ENCODE measurements at regions not wholly inside any gene's neighbourhood (a gene's known extent, or its start where the extent isn't known, plus 50 kb on each side); places are given as distances from the start of the nearest gene placed in this dataset.

GRCh38 chr13:73794755-73795154, 339.4 kb downstream of the KLF12 start:
- DNase-seq (ENCODE audit: low read depth): no peak

GRCh38 chr13:73793361-73793760, 340.8 kb downstream of the KLF12 start:
- DNase-seq (ENCODE audit: low read depth): no peak

GRCh38 chr13:73792796-73793195, 341.4 kb downstream of the KLF12 start:
- no peak for DNase-seq (ENCODE audit: low read depth)

GRCh38 chr13:73782450-73783449, 351.5 kb downstream of the KLF12 start:
- DNase-seq (ENCODE audit: low read depth): no peak

- DNase-seq (ENCODE audit: low read depth): no peak
These were observed 352.8 kb downstream of the KLF12 start for GRCh38 chr13:73781384-73781783.

GRCh38 chr13:73779881-73780280, 354.3 kb downstream of the KLF12 start:
- DNase-seq (ENCODE audit: low read depth): no peak

- DNase-seq (ENCODE audit: low read depth): no peak
These were observed 355.9 kb downstream of the KLF12 start for GRCh38 chr13:73778242-73778864.

- DNase-seq (ENCODE audit: low read depth): no peak
These were observed 357.1 kb downstream of the KLF12 start for GRCh38 chr13:73777134-73777533.

GRCh38 chr13:73776151-73776785, 357.9 kb downstream of the KLF12 start:
- DNase-seq (ENCODE audit: low read depth): no peak

GRCh38 chr13:73773168-73773549, 361.0 kb downstream of the KLF12 start:
- DNase-seq (ENCODE audit: low read depth): no peak

- no peak for DNase-seq (ENCODE audit: low read depth)
These were observed 361.6 kb downstream of the KLF12 start for GRCh38 chr13:73772449-73773167.

GRCh38 chr13:73767747-73768315, 366.4 kb downstream of the KLF12 start:
- no peak for DNase-seq (ENCODE audit: low read depth)

- no peak for DNase-seq (ENCODE audit: low read depth)
These were observed 366.9 kb downstream of the KLF12 start for GRCh38 chr13:73767191-73767741.

GRCh38 chr13:73765651-73766384, 368.4 kb downstream of the KLF12 start:
- DNase-seq (ENCODE audit: low read depth): peak; percentile 61

- no peak for DNase-seq (ENCODE audit: low read depth)
These were observed 374.8 kb downstream of the KLF12 start for GRCh38 chr13:73759434-73759833.

GRCh38 chr13:73757481-73758233, 376.5 kb downstream of the KLF12 start:
- DNase-seq (ENCODE audit: low read depth): no peak

- no peak for DNase-seq (ENCODE audit: low read depth)
These were observed 379.4 kb downstream of the KLF12 start for GRCh38 chr13:73754727-73755292.

- DNase-seq (ENCODE audit: low read depth): no peak
These were observed 380.0 kb downstream of the KLF12 start for GRCh38 chr13:73754241-73754640.

- no peak for DNase-seq (ENCODE audit: low read depth)
These were observed 382.9 kb downstream of the KLF12 start for GRCh38 chr13:73751290-73751689.

- no peak for DNase-seq (ENCODE audit: low read depth)
These were observed 385.8 kb downstream of the KLF12 start for GRCh38 chr13:73748404-73748803.
